ENCODE measurements at regions not wholly inside any gene's neighbourhood (a gene's known extent, or its start where the extent isn't known, plus 50 kb on each side); places are given as distances from the start of the nearest gene placed in this dataset.

DNA sequence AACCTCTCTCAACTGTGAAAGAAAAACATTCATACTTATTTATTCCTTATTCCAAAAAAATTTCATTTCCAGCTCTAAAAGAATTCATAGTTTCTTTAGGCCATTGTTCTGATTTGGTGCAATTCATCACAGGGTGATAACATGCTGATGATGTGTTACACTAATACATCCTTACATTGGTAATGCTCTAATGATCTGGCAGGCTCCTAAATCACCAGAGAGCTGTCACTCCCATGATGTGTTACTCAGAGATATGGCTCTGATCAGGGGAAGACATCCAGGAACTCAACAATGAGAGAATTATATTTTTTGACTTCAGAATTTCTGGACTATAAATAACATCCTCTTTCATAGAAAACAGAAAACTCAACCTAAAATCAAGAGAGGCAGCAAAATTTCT lies 209.3 kb downstream of the CHD9NB start:
- TF ChIP-seq FOSB (CRISPR knock-in tag; IDR thresholded peaks at IDR 0.05) (no peak), EP300 (IDR thresholded peaks at IDR 0.05) (no peak), CBX8 (IDR thresholded peaks at IDR 0.05) (no peak), CHD4 (IDR thresholded peaks at IDR 0.05; ENCODE audit: borderline replicate concordance) (no peak)

Data from A549 (cell line).